CD14-positive monocyte (primary cell): ENCODE measurements at regions not wholly inside any gene's neighbourhood (a gene's known extent, or its start where the extent isn't known, plus 50 kb on each side); places are given as distances from the start of the nearest gene placed in this dataset.

Experiments
- DNase-seq, 3 donors: peaks; one replicate each; pipeline ENCODE4 v3.0.0-alpha.2; 2011 to 2022
- H2AFZ ChIP-seq: 2 replicates; pipeline ENCODE4 v1.6.0; 2012; ENCODE audit warnings: mild to moderate bottlenecking, low read depth, low read length, inconsistent platforms; ENCODE audit not compliant: insufficient read depth, poor library complexity, severe bottlenecking
- H3K27ac ChIP-seq, 2 donors: 1 replicate in 1 of 2; 2 replicates in 1 of 2; pipeline ENCODE4 v1.5.1; 2012 to 2013; ENCODE audit warnings: low read length in 2 of 2, control low read depth in 1 of 2, inconsistent platforms in 1 of 2, low read depth in 1 of 2, mild to moderate bottlenecking in 1 of 2
- H3K27me3 ChIP-seq, 2 donors: one replicate each; pipeline versions ENCODE4 v1.6.0 to v1.6.1; 2011 to 2013; ENCODE audit warnings: low read length in 2 of 2; ENCODE audit not compliant: control insufficient read depth in 2 of 2, insufficient read depth in 2 of 2
- H3K36me3 ChIP-seq, 2 donors: replicated peaks in 1 of 2; 1 replicate in 1 of 2; 2 replicates in 1 of 2; pipeline versions ENCODE4 v1.5.1 to v1.6.1; 2012 to 2013; ENCODE audit warnings: low read length in 2 of 2, control low read depth in 1 of 2, inconsistent platforms in 1 of 2, mild to moderate bottlenecking in 1 of 2; ENCODE audit not compliant: insufficient read depth in 2 of 2, control insufficient read depth in 1 of 2
- H3K4me1 ChIP-seq, 2 donors: 1 replicate in 1 of 2; 2 replicates in 1 of 2; pipeline versions ENCODE4 v1.5.1 to v1.6.1; 2012 to 2013; ENCODE audit warnings: low read length in 2 of 2, control low read depth in 1 of 2, inconsistent platforms in 1 of 2, mild to moderate bottlenecking in 1 of 2, moderate library complexity in 1 of 2; ENCODE audit not compliant: insufficient read depth in 2 of 2, control insufficient read depth in 1 of 2
- H3K4me2 ChIP-seq: replicated peaks from 2 replicates; pipeline ENCODE3; 2012; ENCODE audit warnings: low read length, moderate library complexity, mild to moderate bottlenecking; ENCODE audit not compliant: poor library complexity, severe bottlenecking; ENCODE audit errors: extremely low read depth
- H3K4me3 ChIP-seq, 3 experiments: fragments of 200-600 bp in 1 of 3; sonication (generic) in 1 of 3; replicated peaks in 1 of 3; 1 replicate in 2 of 3; 2 replicates in 1 of 3; pipeline ENCODE4 v1.5.1; 2011 to 2013; ENCODE audit warnings: low read length in 3 of 3, mild to moderate bottlenecking in 3 of 3, control low read depth in 2 of 3, low read depth in 2 of 3, inconsistent platforms in 1 of 3, moderate library complexity in 1 of 3
- H3K79me2 ChIP-seq: 2 replicates; pipeline ENCODE4 v1.6.0; 2012; ENCODE audit warnings: mild to moderate bottlenecking, control low read depth, inconsistent platforms, low read length, moderate library complexity; ENCODE audit not compliant: insufficient read depth
- H3K9ac ChIP-seq: 2 replicates; pipeline ENCODE4 v1.6.0; 2017; ENCODE audit warnings: low read length, mild to moderate bottlenecking; ENCODE audit not compliant: insufficient read depth, poor library complexity, severe bottlenecking
- H3K9me3 ChIP-seq, 2 donors: replicated peaks in 1 of 2; 1 replicate in 1 of 2; 2 replicates in 1 of 2; pipeline versions ENCODE4 v1.5.1 to v1.6.1; 2012 to 2013; ENCODE audit warnings: low read length in 2 of 2, control low read depth in 1 of 2; ENCODE audit not compliant: control insufficient read depth in 1 of 2, insufficient read depth in 1 of 2
- H4K20me1 ChIP-seq: 2 replicates; pipeline ENCODE4 v1.6.0; 2012; ENCODE audit warnings: mild to moderate bottlenecking, low read length, control low read depth, moderate library complexity; ENCODE audit not compliant: insufficient read depth
- H3K27ac Mint-ChIP-seq, 7 donors: one replicate each; pipeline ENCODE4 v1.8.0; 2020; ENCODE audit warnings: mild to moderate bottlenecking in 7 of 7, mixed read lengths in 7 of 7, moderate library complexity in 6 of 7, inconsistent platforms in 2 of 7
- H3K27me3 Mint-ChIP-seq, 3 donors: one replicate each; pipeline ENCODE4 v1.8.0; 2021 to 2022; ENCODE audit warnings: low read depth in 3 of 3, mild to moderate bottlenecking in 3 of 3, mixed read lengths in 3 of 3, moderate library complexity in 3 of 3, inconsistent platforms in 1 of 3
- H3K36me3 Mint-ChIP-seq, 2 donors: one replicate each; pipeline ENCODE4 v1.8.0; 2020; ENCODE audit warnings: mixed read lengths in 2 of 2, inconsistent platforms in 1 of 2, mild to moderate bottlenecking in 1 of 2
- H3K4me1 Mint-ChIP-seq: one replicate; pipeline ENCODE4 v1.8.0; 2020; ENCODE audit warnings: mild to moderate bottlenecking, mixed read lengths
- H3K4me3 Mint-ChIP-seq, 2 donors: one replicate each; pipeline ENCODE4 v1.8.0; 2020; ENCODE audit warnings: mild to moderate bottlenecking in 2 of 2, mixed read lengths in 2 of 2, moderate library complexity in 1 of 2
- H3K9me3 Mint-ChIP-seq, 7 donors: one replicate each; pipeline ENCODE4 v1.8.0; 2020 to 2022; ENCODE audit warnings: mixed read lengths in 7 of 7, mild to moderate bottlenecking in 6 of 7, moderate library complexity in 6 of 7, inconsistent platforms in 2 of 7
- WGBS: methylation state at CpG from one replicate; pipeline ENCODE4 v1.1.5; 2013; ENCODE audit warnings: missing lambda C conversion rate; ENCODE audit not compliant: insufficient coverage; 5-methylcytosine and 5-hydroxymethylcytosine counted together
- intact Hi-C, 2 donors: fragments of 100-400 bp; cut with micrococcal nuclease; formaldehyde crosslinking; loops; one replicate each; pipeline versions ENCODE4 v1.15.0 to v1.15.1; 2023
- TF ChIP-seq, protein P1 (sequence below): fragments of 200-600 bp; IDR thresholded peaks from one replicate; pipeline ENCODE4 v1.8.0; 2022; ENCODE audit warnings: antibody characterized with exemption, mild to moderate bottlenecking

DNA sequence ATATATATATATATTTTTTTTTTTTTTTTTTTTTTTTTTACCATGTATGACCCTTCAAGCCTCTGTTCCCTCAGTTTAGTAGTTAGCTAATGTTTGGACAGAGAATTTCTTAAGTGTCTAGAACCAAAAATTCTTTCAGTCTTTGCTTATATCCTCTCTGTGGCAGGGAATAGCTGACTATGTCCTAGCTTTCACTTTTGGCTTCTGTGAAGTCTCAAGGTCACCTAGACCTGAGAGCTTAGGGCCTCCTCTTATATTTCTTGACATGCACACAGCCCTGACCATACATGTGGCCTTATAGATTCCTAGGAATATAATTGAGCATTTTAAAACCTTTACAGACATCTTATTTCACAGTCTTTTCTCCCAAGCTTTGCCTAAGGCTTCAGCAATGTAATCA, 930.8 kb upstream of the CDH9 start:
- Histone ChIP-seq H3K4me3 (no peak overlapping the region), H3K4me1 (no peaks in the 10 kb centered on the region)

DNA sequence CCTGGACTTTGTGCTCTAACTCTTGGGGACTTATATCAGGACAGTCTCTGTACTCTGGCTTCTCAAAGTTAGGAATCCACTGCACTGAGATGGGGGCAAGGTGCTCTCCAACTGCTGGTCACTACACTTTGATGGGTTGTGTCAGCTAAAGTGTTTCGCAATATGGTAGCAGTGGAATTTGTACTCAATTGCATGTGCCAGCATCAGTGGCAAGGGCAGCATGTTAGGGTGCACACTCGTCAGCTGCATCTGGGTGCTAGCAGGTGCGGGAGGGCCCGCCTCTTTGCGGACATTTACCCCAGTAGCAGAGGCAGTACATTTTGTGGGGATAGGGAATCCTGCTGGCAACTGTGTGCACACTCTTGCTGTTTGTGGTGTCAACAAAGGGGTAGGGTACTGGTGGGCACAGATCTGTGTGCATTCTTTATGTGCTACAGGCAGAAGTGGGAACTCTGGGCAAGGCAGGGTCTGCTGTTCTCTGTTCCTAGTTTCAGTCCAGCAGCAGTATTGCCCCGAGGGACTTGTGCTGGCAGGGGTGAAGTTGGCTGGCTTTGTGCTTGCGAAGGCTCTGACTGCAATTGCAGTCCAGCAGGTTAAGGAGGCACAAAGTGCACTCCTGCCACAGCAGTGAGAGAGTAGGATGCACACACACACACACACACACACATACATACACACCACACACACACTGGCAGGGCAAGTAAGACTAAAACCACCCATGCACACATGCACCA, 924.8 kb upstream of the CDH9 start:
- no peaks in the 10 kb centered on the region for H3K4me1 ChIP-seq
- H3K79me2 ChIP-seq = no peaks in the 10 kb centered on the region
- TF ChIP-seq, protein P1, sequence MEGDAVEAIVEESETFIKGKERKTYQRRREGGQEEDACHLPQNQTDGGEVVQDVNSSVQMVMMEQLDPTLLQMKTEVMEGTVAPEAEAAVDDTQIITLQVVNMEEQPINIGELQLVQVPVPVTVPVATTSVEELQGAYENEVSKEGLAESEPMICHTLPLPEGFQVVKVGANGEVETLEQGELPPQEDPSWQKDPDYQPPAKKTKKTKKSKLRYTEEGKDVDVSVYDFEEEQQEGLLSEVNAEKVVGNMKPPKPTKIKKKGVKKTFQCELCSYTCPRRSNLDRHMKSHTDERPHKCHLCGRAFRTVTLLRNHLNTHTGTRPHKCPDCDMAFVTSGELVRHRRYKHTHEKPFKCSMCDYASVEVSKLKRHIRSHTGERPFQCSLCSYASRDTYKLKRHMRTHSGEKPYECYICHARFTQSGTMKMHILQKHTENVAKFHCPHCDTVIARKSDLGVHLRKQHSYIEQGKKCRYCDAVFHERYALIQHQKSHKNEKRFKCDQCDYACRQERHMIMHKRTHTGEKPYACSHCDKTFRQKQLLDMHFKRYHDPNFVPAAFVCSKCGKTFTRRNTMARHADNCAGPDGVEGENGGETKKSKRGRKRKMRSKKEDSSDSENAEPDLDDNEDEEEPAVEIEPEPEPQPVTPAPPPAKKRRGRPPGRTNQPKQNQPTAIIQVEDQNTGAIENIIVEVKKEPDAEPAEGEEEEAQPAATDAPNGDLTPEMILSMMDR = no peak
- peak in 1 of 3 donors; percentile 2 for DNase-seq
- H2AFZ ChIP-seq = no peak overlapping the region
- Mint-ChIP-seq H3K4me3 (no peak overlapping the region), H3K4me1 (peaks cover 14% of the 10 kb centered on the region), H3K27ac (peak overlapping the region in 2 of 7 donors; percentile 11 to 16), H3K9me3 (peaks cover 2 to 15% (median 13%) of the 10 kb centered on the region in 7 donors), H3K36me3 (no peaks in the 10 kb centered on the region), H3K27me3 (no peaks in the 10 kb centered on the region)
- no peak overlapping the region for H3K27ac ChIP-seq
- H3K4me2 ChIP-seq = no peak overlapping the region
- no peak overlapping the region for H3K9ac ChIP-seq
- intact Hi-C loops = no loop called here
- H3K4me3 ChIP-seq = no peak overlapping the region
- no peaks in the 10 kb centered on the region for H4K20me1 ChIP-seq
- peaks cover 7 to 19% of the 10 kb centered on the region in 2 donors for H3K9me3 ChIP-seq
- no peaks in the 10 kb centered on the region for H3K36me3 ChIP-seq
- WGBS = 81% methylated on average over 6 of the region's 7 CpGs
- H3K27me3 ChIP-seq = no peaks in the 10 kb centered on the region

More for the DNA sequence above, 930.8 kb upstream of the CDH9 start:
- Histone ChIP-seq H3K9me3 (peaks cover 7 to 13% of the 10 kb centered on the region in 2 donors), H3K27me3 (no peaks in the 10 kb centered on the region), H3K79me2 (no peaks in the 10 kb centered on the region), H3K27ac (no peak overlapping the region), H3K9ac (no peak overlapping the region), H3K36me3 (no peaks in the 10 kb centered on the region), H3K4me2 (no peak overlapping the region), H4K20me1 (no peaks in the 10 kb centered on the region), H2AFZ (no peak overlapping the region)
- H3K36me3 Mint-ChIP-seq = no peaks in the 10 kb centered on the region
- no peak for DNase-seq
- no peaks in the 10 kb centered on the region for H3K4me1 Mint-ChIP-seq
- H3K27me3 Mint-ChIP-seq = no peaks in the 10 kb centered on the region
- intact Hi-C loops = no loop called here
- no peak overlapping the region for H3K27ac Mint-ChIP-seq
- peaks cover 5 to 15% (median 11%) of the 10 kb centered on the region in 7 donors for H3K9me3 Mint-ChIP-seq
- H3K4me3 Mint-ChIP-seq = no peak overlapping the region
- TF ChIP-seq, protein P1 = no peak
